Spleen (tissue), 11 donors: ENCODE measurements at regions not wholly inside any gene's neighbourhood (a gene's known extent, or its start where the extent isn't known, plus 50 kb on each side); places are given as distances from the start of the nearest gene placed in this dataset.

ENCODE experiments used
- DNase-seq: peaks from one replicate; pipeline ENCODE4 v3.0.0-alpha.2; 2020
- H3K27ac ChIP-seq, 8 donors: fragments of 200-600 bp; sonication (generic) in 7 of 8; 1 replicate in 4 of 8; 2 replicates in 4 of 8; pipeline versions ENCODE4 v1.5.0 to v1.8.0; 2016 to 2021; ENCODE audit warnings: inconsistent platforms in 4 of 8, mild to moderate bottlenecking in 4 of 8, moderate library complexity in 1 of 8
- H3K27me3 ChIP-seq, 7 donors: fragments of 200-600 bp; sonication (generic) in 6 of 7; replicated peaks in 1 of 7; 1 replicate in 4 of 7; 2 replicates in 3 of 7; pipeline versions ENCODE4 v1.5.0 to v1.8.0; 2016 to 2021; ENCODE audit warnings: inconsistent platforms in 3 of 7, mild to moderate bottlenecking in 1 of 7
- H3K36me3 ChIP-seq, 6 donors: fragments of 200-600 bp; sonication (generic) in 5 of 6; 1 replicate in 4 of 6; 2 replicates in 2 of 6; pipeline versions ENCODE4 v1.5.0 to v1.8.0; 2016 to 2021; ENCODE audit warnings: inconsistent platforms in 2 of 6
- H3K4me1 ChIP-seq, 6 donors: fragments of 200-600 bp; sonication (generic) in 5 of 6; 1 replicate in 3 of 6; 2 replicates in 3 of 6; pipeline versions ENCODE4 v1.5.0 to v1.8.0; 2016 to 2021; ENCODE audit warnings: inconsistent platforms in 3 of 6
- H3K4me3 ChIP-seq, 8 donors: fragments of 200-600 bp; sonication (generic) in 7 of 8; 1 replicate in 4 of 8; 2 replicates in 4 of 8; pipeline versions ENCODE4 v1.5.0 to v1.8.0; 2016 to 2021; ENCODE audit warnings: inconsistent platforms in 4 of 8, mild to moderate bottlenecking in 4 of 8, moderate library complexity in 2 of 8
- H3K9me3 ChIP-seq, 8 donors: fragments of 200-600 bp; sonication (generic) in 7 of 8; 1 replicate in 4 of 8; 2 replicates in 4 of 8; pipeline versions ENCODE4 v1.5.0 to v1.8.0; 2016 to 2021; ENCODE audit warnings: inconsistent platforms in 4 of 8
- CTCF ChIP-seq, 11 experiments: fragments of 200-600 bp in 7 of 11; fragments of 450-650 bp in 4 of 11; sonication (generic) in 4 of 11; IDR thresholded peaks in 8 of 11; conservative IDR thresholded peaks in 3 of 11; 1 replicate in 7 of 11; 2 replicates in 4 of 11; pipeline versions ENCODE4 v1.4.0 to v1.8.0; 2016 to 2021; ENCODE audit warnings: antibody characterized with exemption in 11 of 11, inconsistent platforms in 4 of 11, mild to moderate bottlenecking in 1 of 11
- POLR2A ChIP-seq, 3 donors: fragments of 450-650 bp; IDR thresholded peaks; one replicate each; pipeline ENCODE4 v1.5.1; 2017; ENCODE audit warnings: antibody characterized with exemption in 3 of 3, mild to moderate bottlenecking in 1 of 3
- POLR2AphosphoS5 ChIP-seq, 3 donors: sonication (generic); formaldehyde crosslinking; IDR thresholded peaks; one replicate each; pipeline ENCODE4 v1.5.1; 2017; ENCODE audit warnings: antibody characterized with exemption in 3 of 3
- WGBS, 5 donors: extraction: QIAGEN DNeasy Blood & Tissue Kit in 3 of 5; methylation state at CpG; one replicate each; pipeline versions ENCODE4 v1.1.5 to v1.1.7; 2013 to 2018; 5-methylcytosine and 5-hydroxymethylcytosine counted together
- intact Hi-C: fragments of 100-400 bp; cut with DNase I; formaldehyde crosslinking; loops from one replicate; pipeline ENCODE4 v1.15.0; 2023; ENCODE audit warnings: low total_unique reads
- donor health status: healthy with polysubstance abuse.
- donor health status: DM: no; HTN: no; CAD: no; lungs with moderate emphysema.
- donor health status: DM: no; HTN: no; CAD: no.
- donor health status: Bipolar disorder and iron deficiency.
- donor health status: healthy.
- donor health status: DM: no; HTN: no; CAD: no.
- donor health status: DM: yes; HTN: yes; CAD: no.

- WGBS, 5 donors, result 57 to 81% (median 63%) methylated on average over 2 of the region's 2 CpGs
- H3K4me1 ChIP-seq, result no peaks in the 10 kb centered on the region
- intact Hi-C loops, result no loop called here
- H3K4me3 ChIP-seq, result no peak overlapping the region
- H3K27me3 ChIP-seq, result no peaks in the 10 kb centered on the region
- no peaks in the 10 kb centered on the region for H3K9me3 ChIP-seq
- TF ChIP-seq POLR2A (IDR thresholded peaks at IDR 0.05) (no peak), CTCF (IDR thresholded peaks at IDR 0.05 in 8 of 11, conservative IDR thresholded peaks at IDR 0.05 in 3 of 11) (no peak), POLR2AphosphoS5 (IDR thresholded peaks at IDR 0.05) (no peak)
- H3K36me3 ChIP-seq, result no peaks in the 10 kb centered on the region
- H3K27ac ChIP-seq, result no peak overlapping the region
- DNase-seq, result no peak
Measured at GRCh38 chr1:98084188-98084587, 163.4 kb upstream of the DPYD start.

- WGBS, 5 donors, result 58 to 81% (median 66%) methylated on average over 1 of the region's 1 CpG
- intact Hi-C loops, result no loop called here
- Histone ChIP-seq H3K27ac (no peak overlapping the region), H3K9me3 (no peaks in the 10 kb centered on the region), H3K4me3 (no peak overlapping the region), H3K4me1 (no peaks in the 10 kb centered on the region), H3K36me3 (no peaks in the 10 kb centered on the region), H3K27me3 (no peaks in the 10 kb centered on the region)
- TF ChIP-seq CTCF (IDR thresholded peaks at IDR 0.05 in 8 of 11, conservative IDR thresholded peaks at IDR 0.05 in 3 of 11) (no peak), POLR2A (IDR thresholded peaks at IDR 0.05) (no peak), POLR2AphosphoS5 (IDR thresholded peaks at IDR 0.05) (no peak)
- DNase-seq, result no peak
Measured at GRCh38 chr1:98081944-98082343, 161.1 kb upstream of the DPYD start.

- Histone ChIP-seq H3K4me1 (no peaks in the 10 kb centered on the region), H3K27me3 (no peaks in the 10 kb centered on the region), H3K9me3 (no peaks in the 10 kb centered on the region), H3K27ac (no peak overlapping the region), H3K4me3 (no peak overlapping the region), H3K36me3 (no peaks in the 10 kb centered on the region)
- no peak for DNase-seq
- TF ChIP-seq POLR2A (IDR thresholded peaks at IDR 0.05) (no peak), POLR2AphosphoS5 (IDR thresholded peaks at IDR 0.05) (no peak)
- intact Hi-C loops, result no loop called here
- 68 to 83% (median 76%) methylated on average over 2 of the region's 2 CpGs for WGBS, 5 donors
Measured at GRCh38 chr1:98078596-98078995, 157.8 kb upstream of the DPYD start.

- Histone ChIP-seq H3K4me3 (no peak overlapping the region), H3K36me3 (no peaks in the 10 kb centered on the region), H3K4me1 (no peaks in the 10 kb centered on the region), H3K27ac (no peak overlapping the region), H3K9me3 (no peaks in the 10 kb centered on the region), H3K27me3 (no peaks in the 10 kb centered on the region)
- no peak for DNase-seq
- TF ChIP-seq CTCF (IDR thresholded peaks at IDR 0.05 in 8 of 11, conservative IDR thresholded peaks at IDR 0.05 in 3 of 11) (no peak), POLR2AphosphoS5 (IDR thresholded peaks at IDR 0.05) (no peak), POLR2A (IDR thresholded peaks at IDR 0.05) (no peak)
- intact Hi-C loops, result no loop called here
- 85 to 92% (median 91%) methylated on average over 2 of the region's 2 CpGs for WGBS, 5 donors
Measured at GRCh38 chr1:98077691-98078090, 156.9 kb upstream of the DPYD start.

GRCh38 chr1:98075626-98076025 lies 154.8 kb upstream of the DPYD start:
- Histone ChIP-seq H3K4me1 (no peaks in the 10 kb centered on the region), H3K4me3 (no peak overlapping the region), H3K27me3 (no peaks in the 10 kb centered on the region), H3K27ac (no peak overlapping the region), H3K9me3 (no peaks in the 10 kb centered on the region), H3K36me3 (no peaks in the 10 kb centered on the region)
- WGBS, 5 donors, result 73 to 86% (median 80%) methylated on average over 1 of the region's 1 CpG
- intact Hi-C loops, result no loop called here
- TF ChIP-seq POLR2A (IDR thresholded peaks at IDR 0.05), result no peak
- no peak for TF ChIP-seq POLR2AphosphoS5 (IDR thresholded peaks at IDR 0.05)
- no peak for TF ChIP-seq CTCF (IDR thresholded peaks at IDR 0.05 in 8 of 11, conservative IDR thresholded peaks at IDR 0.05 in 3 of 11)
- no peak for DNase-seq
